ENCODE measurements at regions not wholly inside any gene's neighbourhood (a gene's known extent, or its start where the extent isn't known, plus 50 kb on each side); places are given as distances from the start of the nearest gene placed in this dataset.
"Not testable (repeated sequence)": the region's sequence is repeated elsewhere in the genome, so short reads cannot be mapped to it uniquely, and the experiment has no call there.

- Histone ChIP-seq H2AFZ (ENCODE audit: low read length) (no peak overlapping the region), H3K4me2 (ENCODE audit: insufficient read depth, low read length, poor library complexity, severe bottlenecking) (no peak overlapping the region), H4K91ac (ENCODE audit: low read depth, low read length, poor library complexity) (no peak overlapping the region), H3K4me3 (ENCODE audit: low read length in 2 of 2) (no peak overlapping the region), H2BK120ac (ENCODE audit: low read depth, low read length) (no peak overlapping the region), H3K4me1 (ENCODE audit: control insufficient read depth in 2 of 2, insufficient read depth in 1 of 2, low read depth in 1 of 2, low read length in 2 of 2) (peaks cover 0 to 2% of the 10 kb centered on the region in 2 donors), H3K18ac (ENCODE audit: low read length) (no peak overlapping the region), H2AK5ac (ENCODE audit: low read depth, low read length) (no peak overlapping the region), H3K79me1 (ENCODE audit: low read depth, low read length) (no peaks in the 10 kb centered on the region), H2BK5ac (ENCODE audit: low read length) (no peak overlapping the region), H3K9ac (ENCODE audit: low read depth, low read length, poor library complexity) (no peak overlapping the region), H4K8ac (ENCODE audit: low read depth, low read length) (no peak overlapping the region), H3K27me3 (ENCODE audit: control insufficient read depth in 3 of 3, insufficient read depth in 3 of 3, low read depth in 1 of 3, low read length in 3 of 3) (no peaks in the 10 kb centered on the region), H2BK15ac (ENCODE audit: low read length) (no peak overlapping the region), H3K9me3 (replicated peaks in 1 of 2; ENCODE audit: control insufficient read depth in 2 of 2, insufficient read depth in 1 of 2, low read depth in 1 of 2, low read length in 2 of 2) (no peaks in the 10 kb centered on the region), H2BK12ac (ENCODE audit: low read length) (no peak overlapping the region), H3K27ac (replicated peaks; ENCODE audit: low read length) (no peak overlapping the region), H3K14ac (ENCODE audit: low read length) (no peak overlapping the region), H3K23ac (ENCODE audit: low read depth, low read length, poor library complexity) (no peak overlapping the region), H3K36me3 (replicated peaks in 1 of 2; ENCODE audit: control insufficient read depth in 2 of 2, insufficient read depth in 2 of 2, low read length in 2 of 2) (no peaks in the 10 kb centered on the region), H3K4ac (ENCODE audit: low read length) (no peak overlapping the region)
- no peak for DNase-seq (ENCODE audit: low spot score)
- no CpG with 5 or more reads among the region's 4 CpGs for WGBS, 2 donors (ENCODE audit: extremely low coverage in 2 of 2, insufficient read length in 2 of 2, insufficient replicate concordance in 1 of 2)
These were observed 60.3 kb upstream of the PRELID3B start for GRCh38 chr20:59102841-59103299.

GRCh38 chr20:59101961-59102360, 59.4 kb upstream of the PRELID3B start:
- H3K4ac ChIP-seq (ENCODE audit: low read length), result no peak overlapping the region
- no peak overlapping the region for H2AFZ ChIP-seq (ENCODE audit: low read length)
- no peaks in the 10 kb centered on the region for H3K27me3 ChIP-seq (ENCODE audit: control insufficient read depth in 3 of 3, insufficient read depth in 3 of 3, low read depth in 1 of 3, low read length in 3 of 3)
- no peak overlapping the region for H3K9ac ChIP-seq (ENCODE audit: low read depth, low read length, poor library complexity)
- H3K18ac ChIP-seq (ENCODE audit: low read length), result no peak overlapping the region
- no CpG with 5 or more reads among the region's 5 CpGs for WGBS, 2 donors (ENCODE audit: extremely low coverage in 2 of 2, insufficient read length in 2 of 2, insufficient replicate concordance in 1 of 2)
- H4K8ac ChIP-seq (ENCODE audit: low read depth, low read length), result no peak overlapping the region
- no peak overlapping the region for H3K27ac ChIP-seq (replicated peaks; ENCODE audit: low read length)
- H3K14ac ChIP-seq (ENCODE audit: low read length), result no peak overlapping the region
- no peak overlapping the region for H3K4me3 ChIP-seq (ENCODE audit: low read length in 2 of 2)
- H2BK12ac ChIP-seq (ENCODE audit: low read length), result no peak overlapping the region
- no peak overlapping the region for H3K23ac ChIP-seq (ENCODE audit: low read depth, low read length, poor library complexity)
- H2BK120ac ChIP-seq (ENCODE audit: low read depth, low read length), result no peak overlapping the region
- no peaks in the 10 kb centered on the region for H3K9me3 ChIP-seq (replicated peaks in 1 of 2; ENCODE audit: control insufficient read depth in 2 of 2, insufficient read depth in 1 of 2, low read depth in 1 of 2, low read length in 2 of 2)
- no peak overlapping the region for H4K91ac ChIP-seq (ENCODE audit: low read depth, low read length, poor library complexity)
- no peaks in the 10 kb centered on the region for H3K79me1 ChIP-seq (ENCODE audit: low read depth, low read length)
- no peaks in the 10 kb centered on the region for H3K36me3 ChIP-seq (replicated peaks in 1 of 2; ENCODE audit: control insufficient read depth in 2 of 2, insufficient read depth in 2 of 2, low read length in 2 of 2)
- DNase-seq (ENCODE audit: low spot score), result no peak
- no peak overlapping the region for H2BK5ac ChIP-seq (ENCODE audit: low read length)
- no peak overlapping the region for H2BK15ac ChIP-seq (ENCODE audit: low read length)
- H3K4me1 ChIP-seq (ENCODE audit: control insufficient read depth in 2 of 2, insufficient read depth in 1 of 2, low read depth in 1 of 2, low read length in 2 of 2), result peaks cover 0 to 2% of the 10 kb centered on the region in 2 donors
- no peak overlapping the region for H2AK5ac ChIP-seq (ENCODE audit: low read depth, low read length)
- H3K4me2 ChIP-seq (ENCODE audit: insufficient read depth, low read length, poor library complexity, severe bottlenecking), result no peak overlapping the region

GRCh38 chr20:59099864-59100263, 57.3 kb upstream of the PRELID3B start:
- not testable (repeated sequence) for H3K18ac ChIP-seq (ENCODE audit: low read length); H3K23ac ChIP-seq (ENCODE audit: low read depth, low read length, poor library complexity); H4K91ac ChIP-seq (ENCODE audit: low read depth, low read length, poor library complexity); H3K4me3 ChIP-seq (ENCODE audit: low read length in 2 of 2); H2BK5ac ChIP-seq (ENCODE audit: low read length); H3K27me3 ChIP-seq (ENCODE audit: control insufficient read depth in 3 of 3, insufficient read depth in 3 of 3, low read depth in 1 of 3, low read length in 3 of 3); H3K4ac ChIP-seq (ENCODE audit: low read length); H2BK12ac ChIP-seq (ENCODE audit: low read length); H2AK5ac ChIP-seq (ENCODE audit: low read depth, low read length); DNase-seq (ENCODE audit: low spot score); H3K79me1 ChIP-seq (ENCODE audit: low read depth, low read length); H2BK15ac ChIP-seq (ENCODE audit: low read length); H3K36me3 ChIP-seq (replicated peaks in 1 of 2; ENCODE audit: control insufficient read depth in 2 of 2, insufficient read depth in 2 of 2, low read length in 2 of 2); H3K9ac ChIP-seq (ENCODE audit: low read depth, low read length, poor library complexity); H4K8ac ChIP-seq (ENCODE audit: low read depth, low read length); H3K27ac ChIP-seq (replicated peaks; ENCODE audit: low read length); H3K4me2 ChIP-seq (ENCODE audit: insufficient read depth, low read length, poor library complexity, severe bottlenecking); H2BK120ac ChIP-seq (ENCODE audit: low read depth, low read length); H3K4me1 ChIP-seq (ENCODE audit: control insufficient read depth in 2 of 2, insufficient read depth in 1 of 2, low read depth in 1 of 2, low read length in 2 of 2); H3K14ac ChIP-seq (ENCODE audit: low read length); H3K9me3 ChIP-seq (replicated peaks in 1 of 2; ENCODE audit: control insufficient read depth in 2 of 2, insufficient read depth in 1 of 2, low read depth in 1 of 2, low read length in 2 of 2); H2AFZ ChIP-seq (ENCODE audit: low read length)
- no CpG with 5 or more reads among the region's 3 CpGs for WGBS, 2 donors (ENCODE audit: extremely low coverage in 2 of 2, insufficient read length in 2 of 2, insufficient replicate concordance in 1 of 2)

GRCh38 chr20:59095140-59095539, 52.6 kb upstream of the PRELID3B start:
- H3K9ac ChIP-seq (ENCODE audit: low read depth, low read length, poor library complexity), result no peak overlapping the region
- H3K27me3 ChIP-seq (ENCODE audit: control insufficient read depth in 3 of 3, insufficient read depth in 3 of 3, low read depth in 1 of 3, low read length in 3 of 3), result no peaks in the 10 kb centered on the region
- no peak overlapping the region for H4K8ac ChIP-seq (ENCODE audit: low read depth, low read length)
- H3K4me2 ChIP-seq (ENCODE audit: insufficient read depth, low read length, poor library complexity, severe bottlenecking), result no peak overlapping the region
- H3K36me3 ChIP-seq (replicated peaks in 1 of 2; ENCODE audit: control insufficient read depth in 2 of 2, insufficient read depth in 2 of 2, low read length in 2 of 2), result no peaks in the 10 kb centered on the region
- no peak overlapping the region for H2BK120ac ChIP-seq (ENCODE audit: low read depth, low read length)
- no peaks in the 10 kb centered on the region for H3K9me3 ChIP-seq (replicated peaks in 1 of 2; ENCODE audit: control insufficient read depth in 2 of 2, insufficient read depth in 1 of 2, low read depth in 1 of 2, low read length in 2 of 2)
- no peak overlapping the region for H2AFZ ChIP-seq (ENCODE audit: low read length)
- no peak overlapping the region for H3K4ac ChIP-seq (ENCODE audit: low read length)
- H3K18ac ChIP-seq (ENCODE audit: low read length), result no peak overlapping the region
- no peaks in the 10 kb centered on the region for H3K79me1 ChIP-seq (ENCODE audit: low read depth, low read length)
- no peak overlapping the region for H3K27ac ChIP-seq (replicated peaks; ENCODE audit: low read length)
- no peak overlapping the region for H2BK12ac ChIP-seq (ENCODE audit: low read length)
- no peak overlapping the region for H4K91ac ChIP-seq (ENCODE audit: low read depth, low read length, poor library complexity)
- H3K23ac ChIP-seq (ENCODE audit: low read depth, low read length, poor library complexity), result no peak overlapping the region
- DNase-seq (ENCODE audit: low spot score), result no peak
- no peak overlapping the region for H3K4me3 ChIP-seq (ENCODE audit: low read length in 2 of 2)
- no CpG with 5 or more reads among the region's 3 CpGs for WGBS, 2 donors (ENCODE audit: extremely low coverage in 2 of 2, insufficient read length in 2 of 2, insufficient replicate concordance in 1 of 2)
- H3K4me1 ChIP-seq (ENCODE audit: control insufficient read depth in 2 of 2, insufficient read depth in 1 of 2, low read depth in 1 of 2, low read length in 2 of 2), result no peaks in the 10 kb centered on the region
- no peak overlapping the region for H3K14ac ChIP-seq (ENCODE audit: low read length)
- no peak overlapping the region for H2BK15ac ChIP-seq (ENCODE audit: low read length)
- no peak overlapping the region for H2BK5ac ChIP-seq (ENCODE audit: low read length)
- no peak overlapping the region for H2AK5ac ChIP-seq (ENCODE audit: low read depth, low read length)
